HEK293T (cell line): ENCODE measurements at regions not wholly inside any gene's neighbourhood (a gene's known extent, or its start where the extent isn't known, plus 50 kb on each side); places are given as distances from the start of the nearest gene placed in this dataset.

Experiments used
- ARNT ChIP-seq: fragments of 450-650 bp; IDR thresholded peaks from 2 replicates; pipeline ENCODE4 v1.6.1; 2017; ENCODE audit warnings: mild to moderate bottlenecking
- BHLHE40 ChIP-seq: fragments of 450-650 bp; IDR thresholded peaks from 2 replicates; pipeline ENCODE4 v1.6.1; 2016; ENCODE audit warnings: mild to moderate bottlenecking, moderate library complexity, borderline replicate concordance
- CTBP1 ChIP-seq: fragments of 450-650 bp; IDR thresholded peaks from 2 replicates; pipeline ENCODE4 v1.6.1; 2016; ENCODE audit warnings: borderline replicate concordance
- ELF4 ChIP-seq: fragments of 450-650 bp; IDR thresholded peaks from 2 replicates; pipeline ENCODE4 v1.6.1; 2017; ENCODE audit warnings: antibody characterized with exemption
- FOXA1 ChIP-seq: fragments of 450-650 bp; IDR thresholded peaks from 2 replicates; pipeline ENCODE4 v1.6.1; 2016; ENCODE audit warnings: mild to moderate bottlenecking
- FOXK2 ChIP-seq: fragments of 450-650 bp; IDR thresholded peaks from 2 replicates; pipeline ENCODE4 v1.6.1; 2016; ENCODE audit warnings: mild to moderate bottlenecking
- FOXM1 ChIP-seq: fragments of 450-650 bp; IDR thresholded peaks from 2 replicates; pipeline ENCODE4 v1.6.1; 2017; ENCODE audit warnings: mild to moderate bottlenecking, borderline replicate concordance
- HDGF ChIP-seq: fragments of 450-650 bp; IDR thresholded peaks from 2 replicates; pipeline ENCODE4 v1.6.1; 2017; ENCODE audit warnings: antibody characterized with exemption, borderline replicate concordance
- NFRKB ChIP-seq: fragments of 450-650 bp; IDR thresholded peaks from 2 replicates; pipeline ENCODE4 v1.6.1; 2016; ENCODE audit warnings: mild to moderate bottlenecking, moderate library complexity
- PKNOX1 ChIP-seq: fragments of 450-650 bp; IDR thresholded peaks from 2 replicates; pipeline ENCODE4 v1.6.1; 2016
- SP1 ChIP-seq: fragments of 450-650 bp; IDR thresholded peaks from 2 replicates; pipeline ENCODE4 v1.6.1; 2017
- SUZ12 ChIP-seq: fragments of 450-650 bp; IDR thresholded peaks from 2 replicates; pipeline ENCODE4 v1.6.1; 2016; ENCODE audit warnings: mild to moderate bottlenecking
- TARDBP ChIP-seq: fragments of 450-650 bp; IDR thresholded peaks from 2 replicates; pipeline ENCODE4 v1.6.1; 2016
- ZNF384 ChIP-seq: fragments of 450-650 bp; IDR thresholded peaks from 2 replicates; pipeline ENCODE4 v1.6.1; 2016

DNA sequence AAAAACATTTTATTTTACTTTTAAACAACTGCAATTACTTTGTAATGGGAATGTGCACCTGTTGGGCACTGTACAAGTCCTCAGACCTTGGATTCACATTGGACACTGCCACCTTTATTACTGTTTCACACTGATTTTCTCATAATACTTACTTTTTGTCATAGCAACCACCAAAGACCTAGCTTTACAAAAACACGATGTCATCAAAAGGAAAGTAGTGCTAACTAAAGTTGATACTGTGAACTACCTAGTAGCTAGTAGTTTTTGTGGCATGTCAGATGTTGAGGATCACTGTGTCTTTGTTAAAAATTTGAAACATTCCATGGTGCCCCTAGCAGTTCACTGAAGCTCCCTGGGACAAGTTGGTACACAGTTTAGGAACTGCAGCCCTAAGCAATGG is 62.9 kb upstream of the HOPX start:
- no peak for TF ChIP-seq ELF4
- no peak for TF ChIP-seq SP1
- TF ChIP-seq FOXM1, result no peak
- no peak for TF ChIP-seq TARDBP
- no peak for TF ChIP-seq SUZ12
- no peak for TF ChIP-seq ZNF384
- no peak for TF ChIP-seq FOXA1
- TF ChIP-seq ARNT, result no peak
- no peak for TF ChIP-seq PKNOX1
- TF ChIP-seq NFRKB, result no peak
- no peak for TF ChIP-seq BHLHE40
- no peak for TF ChIP-seq HDGF
- no peak for TF ChIP-seq FOXK2
- TF ChIP-seq CTBP1, result no peak
